ENCODE measurements at regions not wholly inside any gene's neighbourhood (a gene's known extent, or its start where the extent isn't known, plus 50 kb on each side); places are given as distances from the start of the nearest gene placed in this dataset.

GRCh38 chr16:25563700-25564099, 128.1 kb upstream of the HS3ST4 start:
- dilution Hi-C loops (cut with HindIII; ENCODE audit: low sequenced_read_pairs, unreplicated experiment) (no loop called here), intact Hi-C loops (cut with micrococcal nuclease) (no loop called here), in situ Hi-C loops (cut with MboI; ENCODE audit: low sequenced_read_pairs) (no loop called here)
- ATAC-seq (ENCODE audit: low read depth) (no peak), DNase-seq (no peak)
- no peak overlapping the region for H2BK5ac ChIP-seq (ENCODE audit: low read depth, low read length, poor library complexity, severe bottlenecking)
- no peaks in the 10 kb centered on the region for H3K9me1 ChIP-seq (ENCODE audit: insufficient read depth, low read length)
- H3K4me3 ChIP-seq (ENCODE audit: insufficient read depth, low read depth, low read length): no peak overlapping the region
- H3K23ac ChIP-seq (ENCODE audit: low read depth, low read length): no peak overlapping the region
- TF ChIP-seq MAZ (IDR thresholded peaks at IDR 0.05; ENCODE audit: borderline replicate concordance, low read depth, low read length) (no peak), RFX5 (IDR thresholded peaks at IDR 0.05; ENCODE audit: low read depth, low read length) (no peak), POLR2A (IDR thresholded peaks at IDR 0.05; ENCODE audit: low read depth, low read length) (no peak), RCOR1 (IDR thresholded peaks at IDR 0.05; ENCODE audit: insufficient replicate concordance, low read length) (no peak), SMC3 (IDR thresholded peaks at IDR 0.05; ENCODE audit: low read depth, low read length) (no peak), RAD21 (IDR thresholded peaks at IDR 0.05; ENCODE audit: low read length) (no peak), CEBPB (IDR thresholded peaks at IDR 0.05; ENCODE audit: low read depth, low read length) (no peak), MAFK (IDR thresholded peaks at IDR 0.05; ENCODE audit: low read depth, low read length) (no peak), MXI1 (IDR thresholded peaks at IDR 0.05; ENCODE audit: borderline replicate concordance, low read depth, low read length) (no peak), BHLHE40 (IDR thresholded peaks at IDR 0.05; ENCODE audit: low read depth, low read length) (no peak), NFE2L2 (IDR thresholded peaks at IDR 0.05; ENCODE audit: low read depth, low read length) (no peak), CHD1 (IDR thresholded peaks at IDR 0.05; ENCODE audit: low read depth, low read length) (no peak)
- TF ChIP-seq, protein P1, sequence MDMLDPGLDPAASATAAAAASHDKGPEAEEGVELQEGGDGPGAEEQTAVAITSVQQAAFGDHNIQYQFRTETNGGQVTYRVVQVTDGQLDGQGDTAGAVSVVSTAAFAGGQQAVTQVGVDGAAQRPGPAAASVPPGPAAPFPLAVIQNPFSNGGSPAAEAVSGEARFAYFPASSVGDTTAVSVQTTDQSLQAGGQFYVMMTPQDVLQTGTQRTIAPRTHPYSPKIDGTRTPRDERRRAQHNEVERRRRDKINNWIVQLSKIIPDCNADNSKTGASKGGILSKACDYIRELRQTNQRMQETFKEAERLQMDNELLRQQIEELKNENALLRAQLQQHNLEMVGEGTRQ (IDR thresholded peaks at IDR 0.05; ENCODE audit: low read depth, low read length): no peak
- TF ChIP-seq, protein P2, sequence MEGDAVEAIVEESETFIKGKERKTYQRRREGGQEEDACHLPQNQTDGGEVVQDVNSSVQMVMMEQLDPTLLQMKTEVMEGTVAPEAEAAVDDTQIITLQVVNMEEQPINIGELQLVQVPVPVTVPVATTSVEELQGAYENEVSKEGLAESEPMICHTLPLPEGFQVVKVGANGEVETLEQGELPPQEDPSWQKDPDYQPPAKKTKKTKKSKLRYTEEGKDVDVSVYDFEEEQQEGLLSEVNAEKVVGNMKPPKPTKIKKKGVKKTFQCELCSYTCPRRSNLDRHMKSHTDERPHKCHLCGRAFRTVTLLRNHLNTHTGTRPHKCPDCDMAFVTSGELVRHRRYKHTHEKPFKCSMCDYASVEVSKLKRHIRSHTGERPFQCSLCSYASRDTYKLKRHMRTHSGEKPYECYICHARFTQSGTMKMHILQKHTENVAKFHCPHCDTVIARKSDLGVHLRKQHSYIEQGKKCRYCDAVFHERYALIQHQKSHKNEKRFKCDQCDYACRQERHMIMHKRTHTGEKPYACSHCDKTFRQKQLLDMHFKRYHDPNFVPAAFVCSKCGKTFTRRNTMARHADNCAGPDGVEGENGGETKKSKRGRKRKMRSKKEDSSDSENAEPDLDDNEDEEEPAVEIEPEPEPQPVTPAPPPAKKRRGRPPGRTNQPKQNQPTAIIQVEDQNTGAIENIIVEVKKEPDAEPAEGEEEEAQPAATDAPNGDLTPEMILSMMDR (conservative IDR thresholded peaks at IDR 0.05; ENCODE audit: low read depth, low read length): no peak
- TF ChIP-seq, protein P3, sequence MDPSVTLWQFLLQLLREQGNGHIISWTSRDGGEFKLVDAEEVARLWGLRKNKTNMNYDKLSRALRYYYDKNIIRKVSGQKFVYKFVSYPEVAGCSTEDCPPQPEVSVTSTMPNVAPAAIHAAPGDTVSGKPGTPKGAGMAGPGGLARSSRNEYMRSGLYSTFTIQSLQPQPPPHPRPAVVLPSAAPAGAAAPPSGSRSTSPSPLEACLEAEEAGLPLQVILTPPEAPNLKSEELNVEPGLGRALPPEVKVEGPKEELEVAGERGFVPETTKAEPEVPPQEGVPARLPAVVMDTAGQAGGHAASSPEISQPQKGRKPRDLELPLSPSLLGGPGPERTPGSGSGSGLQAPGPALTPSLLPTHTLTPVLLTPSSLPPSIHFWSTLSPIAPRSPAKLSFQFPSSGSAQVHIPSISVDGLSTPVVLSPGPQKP (IDR thresholded peaks at IDR 0.05; ENCODE audit: borderline replicate concordance, low read depth, low read length): no peak
- H3K36me3 ChIP-seq (ENCODE audit: control insufficient read depth, insufficient read depth, low read length): no peaks in the 10 kb centered on the region
- no peak overlapping the region for H4K8ac ChIP-seq (ENCODE audit: low read depth in 2 of 2, low read length in 2 of 2)
- no peak overlapping the region for H2AFZ ChIP-seq (replicated peaks; ENCODE audit: low read length, poor library complexity)
- H3K27me3 ChIP-seq (ENCODE audit: control insufficient read depth, insufficient read depth, low read length): no peaks in the 10 kb centered on the region
- no peaks in the 10 kb centered on the region for H3K9me3 ChIP-seq (ENCODE audit: control insufficient read depth, insufficient read depth, low read length)
- no peak overlapping the region for H3K14ac ChIP-seq (replicated peaks; ENCODE audit: low read depth, low read length)
- BruUV-seq (replicated peaks): no TSS peak
- CTCF ChIA-PET: no interaction called here
- no peak overlapping the region for H3K27ac ChIP-seq (ENCODE audit: insufficient read depth, low read length)
- no peak overlapping the region for H3K9ac ChIP-seq (ENCODE audit: low read depth, low read length)
- no peaks in the 10 kb centered on the region for H3K79me1 ChIP-seq (ENCODE audit: low read depth in 1 of 2, low read length in 2 of 2)
- H2BK120ac ChIP-seq (ENCODE audit: low read depth, low read length): no peak overlapping the region
- H2AK5ac ChIP-seq (ENCODE audit: low read depth, low read length): no peak overlapping the region
- H3K56ac ChIP-seq (ENCODE audit: extremely low read depth, insufficient read depth, low read length): no peak overlapping the region
- H3K18ac ChIP-seq (ENCODE audit: low read depth, low read length): no peak overlapping the region
- H4K20me1 ChIP-seq (ENCODE audit: insufficient read depth, low read length): no peaks in the 10 kb centered on the region
- no peak overlapping the region for H4K5ac ChIP-seq (ENCODE audit: low read depth, low read length)
- no CpG with 5 or more reads among the region's 4 CpGs for WGBS, 2 experiments (ENCODE audit: extremely low coverage in 2 of 2, insufficient read length in 1 of 2)
- H2BK15ac ChIP-seq (ENCODE audit: low read depth, low read length): no peak overlapping the region
- no peak overlapping the region for H4K91ac ChIP-seq (ENCODE audit: insufficient read depth, low read depth, low read length)
- no peak overlapping the region for H3K4ac ChIP-seq (ENCODE audit: low read depth, low read length)
- no peak overlapping the region for H2AK9ac ChIP-seq (replicated peaks; ENCODE audit: low read depth, low read length, poor library complexity)
- H2BK20ac ChIP-seq (ENCODE audit: low read depth, low read length): no peak overlapping the region
- H3K4me1 ChIP-seq (ENCODE audit: control insufficient read depth, insufficient read depth, low read length): no peaks in the 10 kb centered on the region
- H3K4me2 ChIP-seq (ENCODE audit: low read depth, low read length): no peak overlapping the region
- POLR2A ChIA-PET (ENCODE audit: unreplicated experiment): no interaction called here
